ENCODE measurements at regions not wholly inside any gene's neighbourhood (a gene's known extent, or its start where the extent isn't known, plus 50 kb on each side); places are given as distances from the start of the nearest gene placed in this dataset.

DNA sequence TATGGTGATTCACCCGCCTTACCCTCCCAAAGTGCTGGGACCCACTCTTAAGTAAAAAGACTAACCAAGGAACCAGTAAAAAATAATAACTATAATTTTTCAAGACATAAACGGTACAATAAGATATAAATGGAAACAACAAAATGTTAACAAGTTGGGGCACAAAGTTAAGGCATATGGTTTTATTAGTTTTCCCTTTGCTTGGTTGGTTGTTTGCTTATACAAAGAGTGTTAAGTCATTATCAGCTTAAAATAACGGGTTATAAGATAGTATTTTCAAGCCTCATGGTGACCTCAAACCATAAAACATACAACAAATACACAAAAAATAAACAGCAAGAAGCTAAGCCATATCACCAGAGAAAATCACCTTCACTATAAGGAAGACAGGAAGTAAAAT lies 406.1 kb downstream of the SEC23A start (continued):
- TF ChIP-seq PPARA (CRISPR knock-in tag; IDR thresholded peaks at IDR 0.05; ENCODE audit: borderline replicate concordance) (no peak), ZFP3 (CRISPR knock-in tag; IDR thresholded peaks at IDR 0.05) (no peak), ISL1 (CRISPR knock-in tag; IDR thresholded peaks at IDR 0.05) (no peak), ZNF565 (CRISPR knock-in tag; conservative IDR thresholded peaks at IDR 0.05; ENCODE audit: low read depth) (no peak), TCF4 (CRISPR knock-in tag; IDR thresholded peaks at IDR 0.05; ENCODE audit: borderline replicate concordance) (no peak), TOX (CRISPR knock-in tag; IDR thresholded peaks at IDR 0.05; ENCODE audit: borderline replicate concordance) (no peak)
- TF ChIP-seq, protein P1, sequence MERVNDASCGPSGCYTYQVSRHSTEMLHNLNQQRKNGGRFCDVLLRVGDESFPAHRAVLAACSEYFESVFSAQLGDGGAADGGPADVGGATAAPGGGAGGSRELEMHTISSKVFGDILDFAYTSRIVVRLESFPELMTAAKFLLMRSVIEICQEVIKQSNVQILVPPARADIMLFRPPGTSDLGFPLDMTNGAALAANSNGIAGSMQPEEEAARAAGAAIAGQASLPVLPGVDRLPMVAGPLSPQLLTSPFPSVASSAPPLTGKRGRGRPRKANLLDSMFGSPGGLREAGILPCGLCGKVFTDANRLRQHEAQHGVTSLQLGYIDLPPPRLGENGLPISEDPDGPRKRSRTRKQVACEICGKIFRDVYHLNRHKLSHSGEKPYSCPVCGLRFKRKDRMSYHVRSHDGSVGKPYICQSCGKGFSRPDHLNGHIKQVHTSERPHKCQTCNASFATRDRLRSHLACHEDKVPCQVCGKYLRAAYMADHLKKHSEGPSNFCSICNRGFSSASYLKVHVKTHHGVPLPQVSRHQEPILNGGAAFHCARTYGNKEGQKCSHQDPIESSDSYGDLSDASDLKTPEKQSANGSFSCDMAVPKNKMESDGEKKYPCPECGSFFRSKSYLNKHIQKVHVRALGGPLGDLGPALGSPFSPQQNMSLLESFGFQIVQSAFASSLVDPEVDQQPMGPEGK (CRISPR knock-in tag; IDR thresholded peaks at IDR 0.05; ENCODE audit: borderline replicate concordance) = no peak
- TF ChIP-seq, protein P2, sequence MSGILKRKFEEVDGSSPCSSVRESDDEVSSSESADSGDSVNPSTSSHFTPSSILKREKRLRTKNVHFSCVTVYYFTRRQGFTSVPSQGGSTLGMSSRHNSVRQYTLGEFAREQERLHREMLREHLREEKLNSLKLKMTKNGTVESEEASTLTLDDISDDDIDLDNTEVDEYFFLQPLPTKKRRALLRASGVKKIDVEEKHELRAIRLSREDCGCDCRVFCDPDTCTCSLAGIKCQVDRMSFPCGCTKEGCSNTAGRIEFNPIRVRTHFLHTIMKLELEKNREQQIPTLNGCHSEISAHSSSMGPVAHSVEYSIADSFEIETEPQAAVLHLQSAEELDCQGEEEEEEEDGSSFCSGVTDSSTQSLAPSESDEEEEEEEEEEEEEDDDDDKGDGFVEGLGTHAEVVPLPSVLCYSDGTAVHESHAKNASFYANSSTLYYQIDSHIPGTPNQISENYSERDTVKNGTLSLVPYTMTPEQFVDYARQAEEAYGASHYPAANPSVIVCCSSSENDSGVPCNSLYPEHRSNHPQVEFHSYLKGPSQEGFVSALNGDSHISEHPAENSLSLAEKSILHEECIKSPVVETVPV (CRISPR knock-in tag; IDR thresholded peaks at IDR 0.05) = no peak

DNA sequence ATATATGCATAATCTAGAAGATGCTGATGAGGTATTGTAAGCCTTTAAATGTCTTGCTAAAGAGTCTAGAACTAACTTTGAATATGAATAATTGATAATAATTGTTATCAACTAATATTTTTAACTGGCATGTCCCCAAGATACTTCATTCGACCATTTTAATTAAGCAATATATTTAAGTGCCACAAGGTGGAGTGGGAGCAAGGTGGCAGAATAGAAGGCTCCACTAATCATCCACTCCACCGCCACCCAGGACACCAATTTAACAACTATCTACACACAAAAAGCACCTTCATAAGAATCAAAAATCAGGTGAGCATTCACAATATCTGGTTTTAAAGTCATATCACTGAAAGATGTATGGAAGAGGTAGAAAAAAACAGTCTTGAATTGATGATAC lies 409.6 kb downstream of the SEC23A start:
- ATAC-seq = no peak
- TF ChIP-seq ARNTL (CRISPR knock-in tag; IDR thresholded peaks at IDR 0.05; ENCODE audit: borderline replicate concordance, low read depth) (no peak), GLIS3 (CRISPR knock-in tag; IDR thresholded peaks at IDR 0.05) (no peak), ZNF70 (CRISPR knock-in tag; IDR thresholded peaks at IDR 0.05) (no peak)
- TF ChIP-seq, protein P1 (CRISPR knock-in tag; IDR thresholded peaks at IDR 0.05; ENCODE audit: borderline replicate concordance) = no peak
- TF ChIP-seq, protein P3, sequence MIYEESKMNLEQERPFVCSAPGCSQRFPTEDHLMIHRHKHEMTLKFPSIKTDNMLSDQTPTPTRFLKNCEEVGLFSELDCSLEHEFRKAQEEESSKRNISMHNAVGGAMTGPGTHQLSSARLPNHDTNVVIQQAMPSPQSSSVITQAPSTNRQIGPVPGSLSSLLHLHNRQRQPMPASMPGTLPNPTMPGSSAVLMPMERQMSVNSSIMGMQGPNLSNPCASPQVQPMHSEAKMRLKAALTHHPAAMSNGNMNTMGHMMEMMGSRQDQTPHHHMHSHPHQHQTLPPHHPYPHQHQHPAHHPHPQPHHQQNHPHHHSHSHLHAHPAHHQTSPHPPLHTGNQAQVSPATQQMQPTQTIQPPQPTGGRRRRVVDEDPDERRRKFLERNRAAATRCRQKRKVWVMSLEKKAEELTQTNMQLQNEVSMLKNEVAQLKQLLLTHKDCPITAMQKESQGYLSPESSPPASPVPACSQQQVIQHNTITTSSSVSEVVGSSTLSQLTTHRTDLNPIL (CRISPR knock-in tag; IDR thresholded peaks at IDR 0.05; ENCODE audit: low read depth) = no peak
- TF ChIP-seq, protein P4, sequence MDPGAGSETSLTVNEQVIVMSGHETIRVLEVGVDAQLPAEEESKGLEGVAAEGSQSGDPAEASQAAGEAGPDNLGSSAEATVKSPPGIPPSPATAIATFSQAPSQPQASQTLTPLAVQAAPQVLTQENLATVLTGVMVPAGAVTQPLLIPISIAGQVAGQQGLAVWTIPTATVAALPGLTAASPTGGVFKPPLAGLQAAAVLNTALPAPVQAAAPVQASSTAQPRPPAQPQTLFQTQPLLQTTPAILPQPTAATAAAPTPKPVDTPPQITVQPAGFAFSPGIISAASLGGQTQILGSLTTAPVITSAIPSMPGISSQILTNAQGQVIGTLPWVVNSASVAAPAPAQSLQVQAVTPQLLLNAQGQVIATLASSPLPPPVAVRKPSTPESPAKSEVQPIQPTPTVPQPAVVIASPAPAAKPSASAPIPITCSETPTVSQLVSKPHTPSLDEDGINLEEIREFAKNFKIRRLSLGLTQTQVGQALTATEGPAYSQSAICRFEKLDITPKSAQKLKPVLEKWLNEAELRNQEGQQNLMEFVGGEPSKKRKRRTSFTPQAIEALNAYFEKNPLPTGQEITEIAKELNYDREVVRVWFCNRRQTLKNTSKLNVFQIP (CRISPR knock-in tag; IDR thresholded peaks at IDR 0.05; ENCODE audit: borderline replicate concordance, low read depth) = no peak
- TF ChIP-seq, protein P5, sequence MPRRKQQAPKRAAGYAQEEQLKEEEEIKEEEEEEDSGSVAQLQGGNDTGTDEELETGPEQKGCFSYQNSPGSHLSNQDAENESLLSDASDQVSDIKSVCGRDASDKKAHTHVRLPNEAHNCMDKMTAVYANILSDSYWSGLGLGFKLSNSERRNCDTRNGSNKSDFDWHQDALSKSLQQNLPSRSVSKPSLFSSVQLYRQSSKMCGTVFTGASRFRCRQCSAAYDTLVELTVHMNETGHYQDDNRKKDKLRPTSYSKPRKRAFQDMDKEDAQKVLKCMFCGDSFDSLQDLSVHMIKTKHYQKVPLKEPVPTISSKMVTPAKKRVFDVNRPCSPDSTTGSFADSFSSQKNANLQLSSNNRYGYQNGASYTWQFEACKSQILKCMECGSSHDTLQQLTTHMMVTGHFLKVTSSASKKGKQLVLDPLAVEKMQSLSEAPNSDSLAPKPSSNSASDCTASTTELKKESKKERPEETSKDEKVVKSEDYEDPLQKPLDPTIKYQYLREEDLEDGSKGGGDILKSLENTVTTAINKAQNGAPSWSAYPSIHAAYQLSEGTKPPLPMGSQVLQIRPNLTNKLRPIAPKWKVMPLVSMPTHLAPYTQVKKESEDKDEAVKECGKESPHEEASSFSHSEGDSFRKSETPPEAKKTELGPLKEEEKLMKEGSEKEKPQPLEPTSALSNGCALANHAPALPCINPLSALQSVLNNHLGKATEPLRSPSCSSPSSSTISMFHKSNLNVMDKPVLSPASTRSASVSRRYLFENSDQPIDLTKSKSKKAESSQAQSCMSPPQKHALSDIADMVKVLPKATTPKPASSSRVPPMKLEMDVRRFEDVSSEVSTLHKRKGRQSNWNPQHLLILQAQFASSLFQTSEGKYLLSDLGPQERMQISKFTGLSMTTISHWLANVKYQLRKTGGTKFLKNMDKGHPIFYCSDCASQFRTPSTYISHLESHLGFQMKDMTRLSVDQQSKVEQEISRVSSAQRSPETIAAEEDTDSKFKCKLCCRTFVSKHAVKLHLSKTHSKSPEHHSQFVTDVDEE (CRISPR knock-in tag; IDR thresholded peaks at IDR 0.05) = no peak

DNA sequence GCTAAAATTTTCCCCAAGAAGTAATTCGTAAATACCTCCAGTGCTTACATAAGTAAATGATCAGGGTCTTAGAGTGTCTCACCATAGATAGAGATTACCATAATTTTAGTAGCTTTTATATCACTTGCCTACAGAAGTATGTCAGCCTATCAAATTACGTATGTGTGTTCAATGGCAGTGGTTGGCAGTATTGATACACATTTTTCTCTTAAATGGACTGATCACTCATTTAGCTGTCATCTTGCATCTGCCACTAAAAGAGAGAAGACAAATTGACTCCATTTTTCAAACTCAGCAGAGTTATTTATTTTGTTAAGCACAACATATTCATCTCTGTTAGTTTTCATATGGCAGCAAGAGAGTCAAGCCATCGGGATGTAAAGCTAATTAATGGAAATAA lies 413.1 kb upstream of the CLEC14A start:
- no peak for ATAC-seq
- TF ChIP-seq, protein P4 (CRISPR knock-in tag; IDR thresholded peaks at IDR 0.05; ENCODE audit: borderline replicate concordance, low read depth) = no peak
- TF ChIP-seq OSR1 (CRISPR knock-in tag; IDR thresholded peaks at IDR 0.05) (no peak), ZNF565 (CRISPR knock-in tag; conservative IDR thresholded peaks at IDR 0.05; ENCODE audit: low read depth) (no peak), ZC3H10 (CRISPR knock-in tag; IDR thresholded peaks at IDR 0.05) (no peak), ISL1 (CRISPR knock-in tag; IDR thresholded peaks at IDR 0.05) (no peak), TOX (CRISPR knock-in tag; IDR thresholded peaks at IDR 0.05; ENCODE audit: borderline replicate concordance) (no peak), BACH2 (CRISPR knock-in tag; IDR thresholded peaks at IDR 0.05; ENCODE audit: borderline replicate concordance) (no peak), ZNF8 (CRISPR knock-in tag; IDR thresholded peaks at IDR 0.05) (no peak)
- TF ChIP-seq, protein P2 (CRISPR knock-in tag; IDR thresholded peaks at IDR 0.05) = no peak

All from SK-N-SH treated with all-trans-retinoic acid at 6 μM for 48 hours (cell line).